Activated T-helper 2 cell treated with anti-CD3 and anti-CD28 coated beads, Interferon-gamma antibody, Interleukin-2, Interleukin-4, amounts not matched to agents 10 μg/mL and 5 μg/mL and 100 μg/mL, durations not matched to agents 14 hours and 24 hours and 36 hours (primary cell): ENCODE measurements at regions not wholly inside any gene's neighbourhood (a gene's known extent, or its start where the extent isn't known, plus 50 kb on each side); places are given as distances from the start of the nearest gene placed in this dataset.

Experiments used
- DNase-seq: peaks from one replicate; pipeline ENCODE4 v3.0.0; 2021; ENCODE audit warnings: low spot score
- H3K27ac Mint-ChIP-seq: one replicate; pipeline ENCODE4 v1.8.0; 2021; ENCODE audit warnings: mixed read lengths
- H3K27me3 Mint-ChIP-seq: one replicate; pipeline ENCODE4 v1.8.0; 2021; ENCODE audit warnings: low read depth, mixed read lengths
- H3K36me3 Mint-ChIP-seq: one replicate; pipeline ENCODE4 v1.8.0; 2021; ENCODE audit warnings: low read depth, mixed read lengths
- H3K4me1 Mint-ChIP-seq: one replicate; pipeline ENCODE4 v1.8.0; 2021; ENCODE audit warnings: low read depth, mixed read lengths
- H3K4me3 Mint-ChIP-seq: one replicate; pipeline ENCODE4 v1.8.0; 2021; ENCODE audit warnings: low read depth, mild to moderate bottlenecking, moderate library complexity, mixed read lengths
- H3K9me3 Mint-ChIP-seq: one replicate; pipeline ENCODE4 v1.8.0; 2021; ENCODE audit warnings: mixed read lengths
- intact Hi-C: fragments of 100-400 bp; cut with micrococcal nuclease; formaldehyde crosslinking; loops from one replicate; pipeline ENCODE4 v1.15.1; 2023

DNA sequence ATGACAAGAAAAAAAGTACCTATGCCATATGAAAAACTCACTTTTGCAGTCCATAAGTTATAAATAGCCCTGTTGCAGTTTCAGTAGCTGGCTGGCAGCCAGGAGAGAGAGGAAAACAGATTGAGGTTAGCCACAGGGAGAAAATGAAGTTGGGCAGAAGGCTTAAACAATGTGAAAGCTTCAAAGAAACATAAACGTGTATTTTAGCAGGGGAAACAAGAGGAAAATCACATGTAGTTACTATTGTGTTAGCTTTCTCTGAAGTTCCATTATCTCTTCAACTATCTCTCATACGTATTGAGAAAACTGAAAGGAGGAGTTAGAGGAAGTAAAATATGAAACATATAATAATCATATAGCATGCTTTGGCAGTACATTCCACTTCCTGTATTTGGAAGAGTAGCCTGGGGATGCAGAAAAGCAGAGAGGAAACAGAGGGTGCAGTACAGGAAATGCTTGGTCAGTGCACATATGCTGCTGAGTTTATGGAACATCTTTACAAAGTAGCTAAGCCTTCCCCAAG, 1551.1 kb downstream of the EFNB2 start:
- intact Hi-C loops: loop anchor here (2.0 kb wide), 1 partner anchor 156 kb away; no protein-coding TSS in a partner anchor
- Mint-ChIP-seq H3K4me3 (no peak overlapping the region), H3K27me3 (no peaks in the 10 kb centered on the region), H3K27ac (peak overlapping the region; percentile 24), H3K36me3 (no peaks in the 10 kb centered on the region), H3K9me3 (no peaks in the 10 kb centered on the region), H3K4me1 (peaks cover 8% of the 10 kb centered on the region)
- DNase-seq: no peak

DNA sequence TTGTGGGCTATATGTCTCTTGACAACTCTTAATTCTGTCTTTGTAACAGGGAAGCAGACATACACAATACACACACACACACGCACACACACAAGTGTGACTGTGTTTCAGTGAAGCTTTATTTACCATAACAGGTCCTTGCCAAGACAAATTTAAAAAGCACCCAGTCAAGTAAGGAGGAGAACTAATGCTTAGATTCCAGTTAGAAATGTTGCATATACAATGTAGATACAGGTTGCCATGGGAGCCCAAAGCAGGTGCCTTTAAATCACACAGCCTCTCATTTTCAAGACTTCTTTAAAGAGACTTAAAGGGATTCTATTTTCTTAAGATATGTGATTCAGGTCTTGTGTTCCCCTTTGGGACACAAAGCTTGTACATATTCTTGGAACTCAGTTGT, 1551.9 kb downstream of the EFNB2 start:
- intact Hi-C loops: no loop called here
- H3K36me3 Mint-ChIP-seq: no peaks in the 10 kb centered on the region
- no peak overlapping the region for H3K27ac Mint-ChIP-seq

DNA sequence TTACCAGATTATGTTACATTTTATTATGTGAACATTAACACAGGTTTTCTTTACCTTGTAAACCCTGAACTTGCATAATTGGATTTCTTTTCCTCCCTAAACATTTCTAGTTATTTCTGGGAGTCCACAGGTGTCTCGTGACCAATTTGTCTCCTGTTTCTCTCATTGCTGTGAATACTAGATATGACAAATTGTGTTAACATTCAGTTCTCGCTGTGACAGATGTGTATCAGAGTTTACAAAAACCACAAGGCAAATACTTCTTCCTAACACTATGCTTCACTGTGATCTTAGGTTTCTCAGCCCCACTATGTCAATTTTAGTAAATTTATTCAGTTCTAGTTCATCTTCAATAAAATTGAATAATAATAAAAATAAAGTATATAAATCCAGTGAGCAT, 1554.9 kb downstream of the EFNB2 start:
- Mint-ChIP-seq H3K9me3 (no peaks in the 10 kb centered on the region), H3K4me1 (peaks cover 8% of the 10 kb centered on the region), H3K36me3 (no peaks in the 10 kb centered on the region), H3K27me3 (no peaks in the 10 kb centered on the region), H3K4me3 (no peak overlapping the region), H3K27ac (no peak overlapping the region)
- no peak for DNase-seq
- intact Hi-C loops: no loop called here

More for the DNA sequence above, 1551.9 kb downstream of the EFNB2 start:
- Mint-ChIP-seq H3K4me3 (no peak overlapping the region), H3K27me3 (no peaks in the 10 kb centered on the region), H3K4me1 (peaks cover 8% of the 10 kb centered on the region), H3K9me3 (no peaks in the 10 kb centered on the region)
- no peak for DNase-seq

DNA sequence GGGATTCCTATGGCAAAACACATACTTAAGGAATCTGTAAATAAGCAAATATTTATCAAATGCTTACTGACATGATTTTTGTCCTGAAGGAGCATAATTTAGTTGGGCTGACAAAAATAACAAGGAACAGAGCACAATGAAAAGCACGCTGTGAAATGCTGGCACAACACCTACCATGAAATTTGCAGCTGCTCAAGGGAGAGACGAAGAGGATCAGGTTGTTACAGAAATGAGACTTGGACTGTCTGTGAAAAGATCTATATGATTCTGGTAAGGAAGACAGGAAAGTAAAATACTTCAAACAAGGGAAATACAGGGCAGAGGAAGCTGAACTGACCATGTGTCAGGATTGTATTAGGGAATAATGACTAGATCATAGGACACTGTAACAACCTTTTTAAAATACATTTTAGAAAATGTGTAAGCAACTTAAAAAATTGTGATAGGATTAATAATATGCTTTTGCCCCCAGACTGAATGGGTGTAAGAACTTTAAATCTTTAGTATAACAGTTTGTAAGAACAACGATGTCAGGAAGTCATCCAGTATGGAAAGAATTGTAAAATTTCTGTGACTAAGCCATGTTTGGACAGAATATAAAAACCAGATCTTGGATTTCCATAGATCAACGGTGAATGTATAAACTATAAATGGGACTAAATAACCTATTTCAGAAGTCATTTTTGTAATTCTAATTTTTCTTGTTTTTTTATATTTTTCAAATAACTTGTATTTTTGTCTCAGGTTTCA, 1556.0 kb downstream of the EFNB2 start:
- Mint-ChIP-seq H3K27me3 (no peaks in the 10 kb centered on the region), H3K4me1 (peaks cover 5% of the 10 kb centered on the region), H3K9me3 (no peaks in the 10 kb centered on the region), H3K36me3 (no peaks in the 10 kb centered on the region), H3K27ac (no peak overlapping the region), H3K4me3 (no peak overlapping the region)
- intact Hi-C loops: no loop called here
- no peak for DNase-seq

DNA sequence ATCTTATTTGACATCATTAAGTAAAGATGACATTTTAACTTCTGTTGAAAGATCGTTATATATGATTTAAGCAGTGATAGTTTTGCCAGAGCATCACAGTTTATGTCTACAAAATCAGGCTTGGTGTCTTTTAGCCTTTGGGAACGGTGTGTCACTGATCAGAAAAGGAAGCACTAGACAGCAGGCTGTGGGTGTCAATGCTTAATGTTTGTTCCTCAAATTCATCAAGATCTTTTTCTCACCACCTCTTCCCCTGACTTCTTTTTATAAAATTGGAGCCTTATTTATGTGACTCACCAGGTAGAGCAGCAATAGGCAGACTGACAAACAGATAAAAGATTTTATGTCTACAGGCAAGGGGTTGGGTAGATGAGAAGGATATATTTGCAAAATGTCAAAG, 1558.5 kb downstream of the EFNB2 start:
- Mint-ChIP-seq H3K4me1 (no peaks in the 10 kb centered on the region), H3K4me3 (no peak overlapping the region), H3K27ac (no peak overlapping the region), H3K27me3 (no peaks in the 10 kb centered on the region), H3K36me3 (no peaks in the 10 kb centered on the region), H3K9me3 (no peaks in the 10 kb centered on the region)
- DNase-seq: no peak
- intact Hi-C loops: no loop called here

DNA sequence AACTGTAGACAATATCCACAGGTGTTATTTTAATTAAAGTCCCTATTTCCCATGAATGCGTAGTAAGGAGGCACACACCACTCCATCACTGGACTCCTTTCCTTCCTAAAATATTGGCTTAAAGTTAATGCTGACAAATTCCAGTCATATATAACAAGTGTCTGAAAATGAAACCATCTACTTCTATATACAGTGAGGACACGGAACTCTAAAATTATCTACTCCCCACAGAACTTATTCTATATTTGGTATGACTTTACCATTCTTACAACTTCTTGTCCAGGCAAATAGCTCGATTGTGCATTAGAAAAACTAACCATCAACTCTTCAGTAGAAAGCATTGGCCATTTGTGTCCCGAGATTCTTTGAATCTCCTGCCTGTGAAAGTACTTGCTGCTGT, 1560.2 kb downstream of the EFNB2 start:
- no peaks in the 10 kb centered on the region for H3K4me1 Mint-ChIP-seq
- H3K9me3 Mint-ChIP-seq: no peaks in the 10 kb centered on the region
- no peak overlapping the region for H3K27ac Mint-ChIP-seq
- intact Hi-C loops: no loop called here
- no peak for DNase-seq
- H3K27me3 Mint-ChIP-seq: no peaks in the 10 kb centered on the region
- H3K4me3 Mint-ChIP-seq: no peak overlapping the region
- no peaks in the 10 kb centered on the region for H3K36me3 Mint-ChIP-seq

DNA sequence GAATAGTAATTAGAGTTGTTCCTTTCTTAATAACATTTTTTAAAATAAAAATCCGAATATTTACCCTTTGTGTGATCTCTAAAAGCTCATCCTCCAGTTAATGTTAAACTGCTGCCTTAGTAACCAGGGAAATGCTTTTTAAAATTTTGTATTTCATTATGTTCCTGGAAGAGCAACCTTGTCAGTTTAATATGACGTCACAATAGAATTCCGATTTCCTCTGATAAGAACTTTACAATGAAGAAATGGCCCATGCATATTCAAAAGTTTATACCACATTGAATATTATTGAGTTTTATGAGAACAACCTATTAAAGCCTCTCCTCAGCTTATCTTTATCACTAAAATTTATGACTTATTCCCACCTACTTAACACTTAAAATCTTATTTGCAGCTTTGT, 1566.6 kb downstream of the EFNB2 start:
- Mint-ChIP-seq H3K36me3 (no peaks in the 10 kb centered on the region), H3K27me3 (no peaks in the 10 kb centered on the region), H3K27ac (no peak overlapping the region), H3K4me3 (no peak overlapping the region), H3K4me1 (no peaks in the 10 kb centered on the region), H3K9me3 (no peaks in the 10 kb centered on the region)
- no peak for DNase-seq
- intact Hi-C loops: no loop called here

DNA sequence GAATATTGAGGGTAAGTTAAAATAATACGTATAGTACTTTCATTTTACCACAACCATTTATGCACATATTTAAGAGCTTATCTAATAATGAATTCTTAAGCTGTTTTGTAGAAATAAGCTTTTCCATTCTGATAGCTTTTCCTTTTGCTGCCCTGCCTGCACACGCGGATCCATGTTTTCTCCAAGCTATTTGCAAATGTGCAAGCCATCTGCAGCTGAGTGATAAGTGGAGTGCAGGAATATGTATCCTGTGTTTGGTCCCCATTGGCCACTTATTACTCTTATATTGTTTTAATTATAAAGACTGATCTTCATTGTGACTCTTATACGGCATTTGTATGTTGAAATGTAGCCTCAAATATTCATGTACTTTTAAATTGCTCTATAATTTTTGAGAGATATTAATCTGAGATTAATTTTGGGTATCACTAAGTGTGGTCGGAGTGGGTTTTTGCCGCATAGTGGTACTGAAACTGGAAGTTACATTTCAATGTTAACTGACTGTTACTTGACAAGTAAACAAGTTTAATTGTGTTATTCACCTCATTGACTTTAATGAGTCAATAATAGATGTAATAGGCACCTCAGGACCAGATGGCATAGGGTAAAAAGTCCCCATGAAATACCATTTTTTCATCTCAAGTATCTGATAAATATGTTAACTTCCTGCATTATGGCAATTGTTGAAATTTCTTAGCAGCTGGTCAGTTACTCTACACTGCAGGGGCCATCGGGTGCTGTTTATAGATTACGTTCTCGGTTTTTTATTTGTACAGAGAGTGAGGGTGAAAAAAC, 1567.4 kb downstream of the EFNB2 start:
- Mint-ChIP-seq H3K4me3 (no peak overlapping the region), H3K27ac (no peak overlapping the region), H3K9me3 (peaks cover 4% of the 10 kb centered on the region), H3K27me3 (no peaks in the 10 kb centered on the region), H3K36me3 (no peaks in the 10 kb centered on the region), H3K4me1 (no peaks in the 10 kb centered on the region)
- intact Hi-C loops: no loop called here
- DNase-seq: no peak

DNA sequence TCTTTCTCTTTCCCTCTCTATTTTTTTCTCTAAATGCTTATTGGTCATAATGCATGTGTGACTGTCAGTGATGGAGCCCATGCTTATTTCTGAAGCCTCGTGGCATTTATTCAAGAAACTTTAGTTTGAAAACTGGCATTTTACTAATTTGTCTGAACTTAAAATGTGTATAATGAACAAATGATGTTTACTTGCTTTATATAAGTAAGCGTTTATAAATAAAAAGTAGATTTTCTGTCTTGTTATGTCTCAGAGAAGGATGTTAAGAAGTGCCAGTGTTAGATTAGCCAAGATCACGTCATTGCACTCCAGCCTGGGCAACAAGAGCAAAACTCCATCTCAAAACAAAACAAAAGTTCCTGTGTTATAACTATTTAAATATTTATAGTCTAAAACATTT, 1568.1 kb downstream of the EFNB2 start:
- no peak for DNase-seq
- intact Hi-C loops: no loop called here
- Mint-ChIP-seq H3K27me3 (no peaks in the 10 kb centered on the region), H3K36me3 (no peaks in the 10 kb centered on the region), H3K4me1 (no peaks in the 10 kb centered on the region), H3K4me3 (no peak overlapping the region), H3K9me3 (peaks cover 4% of the 10 kb centered on the region), H3K27ac (no peak overlapping the region)

DNA sequence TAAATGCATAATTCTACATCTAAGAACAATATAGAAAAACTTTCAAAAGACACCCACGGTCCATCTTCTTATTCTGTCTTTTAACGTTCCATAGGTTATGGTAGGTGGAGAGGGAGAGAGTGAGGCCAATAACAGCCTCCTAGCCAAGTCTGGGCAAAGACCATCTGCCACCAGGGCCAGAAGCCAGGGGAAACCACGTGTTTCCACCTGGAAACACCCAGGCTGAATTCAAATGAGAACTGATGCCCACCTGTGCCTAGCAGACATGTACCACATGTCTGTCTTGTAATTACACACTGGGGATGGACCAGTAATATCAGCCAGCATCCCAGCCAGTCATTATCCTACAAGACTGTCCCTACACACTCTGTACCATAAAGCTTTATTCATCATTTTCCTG, 1573.1 kb downstream of the EFNB2 start:
- intact Hi-C loops: no loop called here
- Mint-ChIP-seq H3K27me3 (no peaks in the 10 kb centered on the region), H3K4me1 (no peaks in the 10 kb centered on the region), H3K4me3 (no peak overlapping the region), H3K27ac (no peak overlapping the region), H3K36me3 (no peaks in the 10 kb centered on the region), H3K9me3 (peaks cover 4% of the 10 kb centered on the region)
- DNase-seq: no peak

DNA sequence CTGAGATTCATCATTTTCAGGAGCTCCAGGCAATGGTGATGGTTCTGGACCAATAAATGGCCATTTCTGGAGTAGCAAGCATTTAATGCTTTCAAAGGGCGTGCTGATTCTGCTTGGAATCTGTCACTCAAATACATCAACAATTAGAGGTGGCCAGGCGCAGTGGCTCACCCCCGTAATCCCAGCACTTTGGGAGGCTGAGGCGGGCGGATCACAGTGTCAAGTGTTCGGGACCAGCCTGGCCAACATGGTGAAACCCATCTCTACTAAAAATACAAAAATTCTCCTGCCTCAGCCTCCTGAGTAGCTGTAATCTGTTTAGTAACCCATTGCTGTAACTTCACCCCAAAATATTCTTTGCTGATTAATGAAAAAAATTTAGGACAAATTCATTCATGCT, 1574.2 kb downstream of the EFNB2 start:
- Mint-ChIP-seq H3K4me1 (no peaks in the 10 kb centered on the region), H3K27me3 (no peaks in the 10 kb centered on the region), H3K4me3 (no peak overlapping the region), H3K36me3 (no peaks in the 10 kb centered on the region), H3K9me3 (peaks cover 4% of the 10 kb centered on the region), H3K27ac (no peak overlapping the region)
- no peak for DNase-seq
- intact Hi-C loops: no loop called here

DNA sequence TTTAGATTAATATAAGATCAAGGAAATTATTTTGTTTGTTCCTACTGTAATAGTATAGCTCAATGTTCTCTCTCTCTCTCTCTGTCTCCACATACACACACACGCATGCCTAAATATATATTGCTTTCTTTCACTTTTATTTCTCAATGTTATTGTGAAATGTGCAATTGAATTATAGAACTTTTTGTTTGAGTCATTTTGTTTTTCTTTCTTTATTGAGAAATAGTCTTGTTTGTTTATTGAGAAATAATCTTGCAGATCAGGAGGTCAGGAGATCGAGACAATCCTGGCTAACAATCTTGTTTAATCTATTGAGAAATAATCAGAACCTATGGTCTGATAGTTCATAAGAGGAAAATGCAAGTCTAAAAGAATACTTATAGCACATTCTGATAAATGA, 1581.3 kb downstream of the EFNB2 start:
- Mint-ChIP-seq H3K27me3 (no peaks in the 10 kb centered on the region), H3K4me1 (no peaks in the 10 kb centered on the region), H3K4me3 (no peak overlapping the region), H3K9me3 (no peaks in the 10 kb centered on the region), H3K27ac (no peak overlapping the region), H3K36me3 (no peaks in the 10 kb centered on the region)
- DNase-seq: no peak
- intact Hi-C loops: no loop called here

DNA sequence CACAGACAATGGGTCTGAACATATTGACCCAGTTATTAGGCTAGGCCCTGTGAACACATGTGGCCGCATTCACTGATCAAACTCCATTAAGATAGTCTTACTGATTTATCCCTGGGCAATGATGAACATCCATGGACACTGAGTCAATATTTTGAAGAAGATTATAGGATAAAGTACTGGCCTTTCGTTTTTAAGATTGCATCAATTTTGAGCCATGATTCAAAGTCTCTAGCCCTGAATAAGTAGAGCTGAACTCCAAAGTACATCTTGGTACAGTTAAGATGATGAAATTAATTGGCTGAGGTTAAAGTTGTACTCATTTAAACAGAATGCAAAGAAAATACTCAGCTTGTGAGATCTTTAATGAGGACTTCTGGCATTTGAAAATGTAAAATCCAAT, 1581.9 kb downstream of the EFNB2 start:
- H3K9me3 Mint-ChIP-seq: no peaks in the 10 kb centered on the region
- no peaks in the 10 kb centered on the region for H3K27me3 Mint-ChIP-seq
- no peak overlapping the region for H3K27ac Mint-ChIP-seq
- H3K36me3 Mint-ChIP-seq: no peaks in the 10 kb centered on the region
- H3K4me1 Mint-ChIP-seq: no peaks in the 10 kb centered on the region
- H3K4me3 Mint-ChIP-seq: no peak overlapping the region
- no peak for DNase-seq
- intact Hi-C loops: no loop called here
